ENCODE measurements at regions not wholly inside any gene's neighbourhood (a gene's known extent, or its start where the extent isn't known, plus 50 kb on each side); places are given as distances from the start of the nearest gene placed in this dataset.

- TF ChIP-seq CTCF (IDR thresholded peaks at IDR 0.05) (no peak), EZH2 (IDR thresholded peaks at IDR 0.05; ENCODE audit: borderline replicate concordance, insufficient read depth, low read depth, low read length, poor library complexity, severe bottlenecking) (no peak)
These were observed 172.3 kb downstream of the TENT4A start for GRCh38 chr5:6885581-6885980.
